Esophagus (tissue), 2 donors: ENCODE measurements at regions not wholly inside any gene's neighbourhood (a gene's known extent, or its start where the extent isn't known, plus 50 kb on each side); places are given as distances from the start of the nearest gene placed in this dataset.

Experiments
- H3K27ac ChIP-seq, 2 donors: one replicate each; pipeline ENCODE4 v1.5.1; 2013; ENCODE audit warnings: low read depth in 2 of 2, mild to moderate bottlenecking in 2 of 2, inconsistent platforms in 1 of 2, low read length in 1 of 2, moderate library complexity in 1 of 2
- H3K27me3 ChIP-seq, 2 donors: one replicate each; pipeline ENCODE4 v1.6.1; 2013; ENCODE audit warnings: low read length in 2 of 2, control low read depth in 1 of 2, mild to moderate bottlenecking in 1 of 2; ENCODE audit not compliant: insufficient read depth in 2 of 2, control insufficient read depth in 1 of 2
- H3K36me3 ChIP-seq, 2 donors: one replicate each; pipeline ENCODE4 v1.6.1; 2013; ENCODE audit warnings: low read length in 1 of 2; ENCODE audit not compliant: control insufficient read depth in 2 of 2, insufficient read depth in 2 of 2
- H3K4me1 ChIP-seq, 2 donors: one replicate each; pipeline ENCODE4 v1.6.1; 2013; ENCODE audit warnings: low read length in 1 of 2; ENCODE audit not compliant: control insufficient read depth in 2 of 2, insufficient read depth in 2 of 2
- H3K4me3 ChIP-seq, 2 donors: one replicate each; pipeline ENCODE4 v1.5.1; 2013; ENCODE audit warnings: low read length in 2 of 2, mild to moderate bottlenecking in 2 of 2, low read depth in 1 of 2, moderate library complexity in 1 of 2
- H3K9me3 ChIP-seq, 2 donors: one replicate each; pipeline ENCODE4 v1.6.1; 2013; ENCODE audit warnings: mild to moderate bottlenecking in 2 of 2, low read depth in 1 of 2, low read length in 1 of 2, moderate library complexity in 1 of 2; ENCODE audit not compliant: control insufficient read depth in 2 of 2, insufficient read depth in 1 of 2
- WGBS, 2 donors: extraction: QIAGEN DNeasy Blood & Tissue Kit; methylation state at CpG; one replicate each; pipeline ENCODE4 v1.1.7; 2013; 5-methylcytosine and 5-hydroxymethylcytosine counted together
- donor health status: healthy with polysubstance abuse.
- donor health status: Bipolar disorder and iron deficiency.

DNA sequence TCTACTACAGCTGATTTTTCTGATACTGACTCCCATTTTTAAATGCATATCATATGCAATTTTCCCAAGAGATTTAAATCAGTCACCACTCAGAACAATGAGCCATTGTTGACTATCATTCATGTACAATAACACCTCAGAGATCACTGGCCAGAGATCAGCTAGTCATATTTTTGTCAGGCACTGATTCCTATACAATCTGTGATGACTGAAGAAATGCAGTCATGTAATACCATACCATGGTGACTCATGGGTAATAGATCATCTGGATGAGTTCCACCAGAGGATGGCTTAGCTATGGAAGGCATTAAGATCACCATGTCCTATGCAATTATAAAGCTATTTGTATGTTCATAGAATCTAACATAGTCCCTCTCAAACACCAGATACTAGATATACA, 285.7 kb upstream of the DCC start:
- Histone ChIP-seq H3K4me3 (no peak overlapping the region), H3K9me3 (no peaks in the 10 kb centered on the region), H3K36me3 (no peaks in the 10 kb centered on the region), H3K27ac (no peak overlapping the region), H3K27me3 (no peaks in the 10 kb centered on the region), H3K4me1 (no peaks in the 10 kb centered on the region)

DNA sequence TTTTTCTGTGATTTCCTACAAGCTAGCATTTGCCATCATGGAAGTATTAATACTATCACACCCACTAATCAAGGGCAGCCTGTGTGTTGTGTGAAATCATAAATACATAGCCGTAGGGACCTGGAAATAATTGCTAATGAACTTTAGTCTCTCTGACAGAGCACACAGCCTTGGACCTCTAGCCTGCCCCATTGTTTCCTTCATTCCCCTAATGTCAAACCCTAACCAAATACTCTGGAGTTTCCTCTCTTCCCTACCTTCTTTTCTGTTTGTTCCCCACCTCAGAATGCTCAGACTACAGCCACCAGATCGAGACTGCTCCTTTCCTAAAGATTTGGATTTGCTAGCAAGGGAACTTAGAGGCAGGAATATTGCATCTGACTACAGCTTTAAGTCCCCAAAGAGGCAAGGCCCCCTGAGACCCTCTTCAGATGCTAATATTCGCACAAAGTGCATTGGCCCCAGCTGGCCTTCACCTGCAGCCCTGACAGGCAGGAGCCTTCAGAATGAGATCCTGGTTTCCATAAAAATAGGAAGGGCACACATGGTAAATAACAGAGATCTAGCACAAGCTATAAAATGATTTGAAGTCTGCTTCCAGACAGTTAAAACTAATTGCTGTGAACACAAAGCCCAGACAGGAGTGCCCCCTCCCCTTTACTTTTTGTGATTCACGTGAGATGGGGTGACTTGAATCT, 279.2 kb upstream of the DCC start:
- Histone ChIP-seq H3K4me3 (no peak overlapping the region), H3K36me3 (no peaks in the 10 kb centered on the region), H3K9me3 (peaks cover 0 to 5% of the 10 kb centered on the region in 2 donors), H3K27ac (no peak overlapping the region), H3K27me3 (no peaks in the 10 kb centered on the region), H3K4me1 (no peaks in the 10 kb centered on the region)
- 23 to 36% methylated on average over 4 of the region's 4 CpGs for WGBS, 2 donors

DNA sequence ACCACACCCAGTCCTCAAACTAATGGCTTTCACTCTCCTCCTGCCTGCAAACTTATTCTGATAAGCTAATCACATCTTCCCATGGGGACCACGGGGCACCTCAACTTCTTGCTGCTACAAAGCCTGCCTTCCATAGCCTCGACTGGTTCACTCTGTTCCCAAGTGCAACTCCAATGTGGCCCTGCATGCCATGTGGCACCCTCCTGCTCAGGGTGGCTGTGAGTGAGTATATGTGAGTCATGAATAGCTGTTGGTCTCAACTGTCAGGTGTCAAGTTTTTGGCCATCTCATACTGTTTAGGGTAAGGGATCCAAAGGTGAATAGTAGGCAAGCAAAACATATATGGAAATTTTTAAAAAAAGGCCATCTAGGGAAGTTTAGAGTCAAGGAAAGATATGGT, 276.1 kb upstream of the DCC start:
- no peaks in the 10 kb centered on the region for H3K36me3 ChIP-seq
- H3K9me3 ChIP-seq, result peaks cover 0 to 5% of the 10 kb centered on the region in 2 donors
- H3K27me3 ChIP-seq, result no peaks in the 10 kb centered on the region
- no peaks in the 10 kb centered on the region for H3K4me1 ChIP-seq
- 46 to 62% methylated on average over 2 of the region's 2 CpGs for WGBS, 2 donors
- H3K4me3 ChIP-seq, result no peak overlapping the region
- no peak overlapping the region for H3K27ac ChIP-seq

DNA sequence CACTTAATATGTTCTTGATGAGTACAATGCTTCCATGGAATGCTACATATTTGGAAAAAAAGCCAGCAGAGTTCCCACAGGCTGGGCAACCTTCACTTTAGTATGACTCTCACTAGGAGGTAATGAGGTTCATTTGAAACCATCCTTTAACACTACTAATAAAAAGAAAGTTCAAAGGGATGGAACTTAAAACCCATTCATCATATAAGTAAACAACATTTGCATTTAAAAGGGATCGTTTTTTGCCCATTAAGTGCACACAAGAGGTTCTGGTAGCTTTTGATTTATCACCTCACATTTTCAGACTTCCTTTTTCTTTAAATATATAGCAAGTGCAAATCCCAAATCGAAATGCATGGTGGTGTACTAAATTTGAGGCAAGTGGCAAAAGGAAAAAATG, 270.8 kb upstream of the DCC start:
- Histone ChIP-seq H3K4me1 (no peaks in the 10 kb centered on the region), H3K9me3 (peaks cover 0 to 5% of the 10 kb centered on the region in 2 donors), H3K27ac (no peak overlapping the region), H3K4me3 (no peak overlapping the region), H3K27me3 (no peaks in the 10 kb centered on the region), H3K36me3 (no peaks in the 10 kb centered on the region)
- 21 to 23% methylated on average over 2 of the region's 2 CpGs for WGBS, 2 donors

DNA sequence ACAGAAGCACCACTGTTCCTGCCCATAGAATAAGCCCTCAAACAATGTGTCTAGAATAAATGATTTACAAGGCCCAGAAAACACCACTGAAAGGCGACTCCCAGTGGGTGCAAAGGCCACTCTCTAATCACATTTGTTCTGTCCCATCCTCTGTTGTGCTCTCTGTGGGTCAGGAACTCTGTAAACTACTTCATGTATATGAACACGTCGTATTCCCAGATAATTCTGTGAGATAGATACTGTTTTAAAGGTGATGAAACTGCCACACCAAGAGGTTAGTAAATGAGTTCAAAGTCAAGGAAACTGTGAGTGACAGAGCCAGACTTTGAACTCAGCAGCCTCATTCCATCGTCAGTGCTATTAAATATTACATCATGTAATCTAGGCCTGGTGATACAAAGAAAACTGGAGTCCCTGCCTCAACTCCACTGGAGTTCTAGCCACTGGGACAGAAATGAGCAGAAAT, 269.7 kb upstream of the DCC start:
- H3K9me3 ChIP-seq, result no peaks in the 10 kb centered on the region
- no peak overlapping the region for H3K4me3 ChIP-seq
- H3K36me3 ChIP-seq, result no peaks in the 10 kb centered on the region
- no peaks in the 10 kb centered on the region for H3K27me3 ChIP-seq
- WGBS, 2 donors, result 26 to 30% methylated on average over 4 of the region's 4 CpGs
- H3K27ac ChIP-seq, result no peak overlapping the region
- H3K4me1 ChIP-seq, result no peaks in the 10 kb centered on the region

DNA sequence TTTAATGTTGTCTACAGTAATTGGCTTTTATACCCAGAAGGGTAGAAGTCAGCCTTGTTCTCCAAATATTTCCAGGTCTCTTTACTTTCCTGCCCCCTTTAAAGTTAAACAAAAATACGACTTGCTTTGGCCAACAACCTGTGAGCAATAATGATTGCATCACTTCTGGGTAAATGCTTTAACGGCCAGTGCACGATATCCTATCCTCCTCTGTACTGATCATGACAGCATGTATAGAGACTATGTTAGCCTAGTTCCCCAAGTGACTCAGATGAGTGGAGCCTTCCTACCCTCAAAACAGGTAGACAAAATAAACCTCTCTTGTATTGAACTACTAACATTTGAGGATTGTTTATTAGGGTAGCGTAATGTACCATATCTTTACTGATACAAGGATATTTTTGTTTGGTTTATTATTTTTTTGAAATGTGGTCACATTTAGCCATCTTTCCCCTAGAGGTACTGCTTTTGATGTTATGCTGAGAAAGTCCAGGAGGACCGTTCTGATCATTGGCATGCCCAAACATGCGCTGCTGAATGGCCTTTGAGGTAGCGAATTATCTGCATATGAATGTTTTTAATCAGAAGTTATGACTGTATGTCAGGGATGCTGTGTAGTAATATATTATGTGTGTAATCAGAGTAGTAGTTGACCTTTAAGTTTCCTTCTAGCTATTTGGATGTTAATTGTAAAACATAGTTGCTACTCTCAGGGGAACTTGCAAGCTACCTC, 262.6 kb upstream of the DCC start:
- Histone ChIP-seq H3K27ac (no peak overlapping the region), H3K4me3 (no peak overlapping the region), H3K36me3 (no peaks in the 10 kb centered on the region), H3K9me3 (no peaks in the 10 kb centered on the region), H3K4me1 (no peaks in the 10 kb centered on the region), H3K27me3 (no peaks in the 10 kb centered on the region)
- 81 to 86% methylated on average over 7 of the region's 7 CpGs for WGBS, 2 donors

DNA sequence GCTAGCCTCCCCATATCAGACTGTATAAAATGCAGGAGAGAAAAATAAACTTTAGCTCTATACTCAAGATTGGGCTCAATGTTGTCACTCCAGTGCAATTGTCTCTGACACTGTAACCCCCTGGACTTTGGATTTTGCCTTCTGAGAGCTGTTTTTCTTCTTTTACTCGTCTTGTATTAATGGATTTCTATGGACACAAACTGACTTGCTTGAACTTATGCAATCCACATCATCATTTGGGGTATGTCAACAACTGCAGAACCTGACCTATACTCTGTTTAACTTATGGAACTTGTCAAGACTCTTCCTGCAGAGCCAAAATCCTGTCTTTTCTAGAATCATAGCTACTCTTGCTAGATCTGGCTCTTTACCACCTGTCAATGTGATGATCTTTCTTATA, 257.8 kb upstream of the DCC start:
- H3K4me3 ChIP-seq, result no peak overlapping the region
- peaks cover 0 to 2% of the 10 kb centered on the region in 2 donors for H3K9me3 ChIP-seq
- no peaks in the 10 kb centered on the region for H3K27me3 ChIP-seq
- 27 to 29% methylated on average over 1 of the region's 1 CpG for WGBS, 2 donors
- no peaks in the 10 kb centered on the region for H3K36me3 ChIP-seq
- no peaks in the 10 kb centered on the region for H3K4me1 ChIP-seq
- no peak overlapping the region for H3K27ac ChIP-seq

DNA sequence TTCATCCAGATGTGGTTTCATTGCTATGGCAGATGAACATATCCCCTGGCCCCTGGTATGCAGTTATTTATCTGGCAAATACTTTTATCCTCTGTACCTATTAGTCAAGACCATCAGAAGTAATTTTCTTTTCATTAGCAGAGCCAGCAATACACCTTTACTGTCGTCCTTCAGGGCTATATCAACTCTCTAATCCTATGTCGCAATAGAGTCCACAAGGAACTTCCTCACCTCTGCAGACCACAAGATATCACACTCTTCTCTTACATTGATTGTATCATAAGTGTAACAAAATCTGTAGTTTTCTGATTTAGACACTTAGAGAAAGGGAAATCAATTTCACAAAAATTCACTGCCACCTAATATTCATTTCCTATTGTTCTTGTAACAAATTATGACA, 252.9 kb upstream of the DCC start:
- Histone ChIP-seq H3K27ac (no peak overlapping the region), H3K4me3 (no peak overlapping the region), H3K9me3 (peaks cover 0 to 2% of the 10 kb centered on the region in 2 donors), H3K4me1 (no peaks in the 10 kb centered on the region), H3K36me3 (no peaks in the 10 kb centered on the region), H3K27me3 (no peaks in the 10 kb centered on the region)
- WGBS, 2 donors, result 64 to 68% methylated on average over 2 of the region's 2 CpGs

DNA sequence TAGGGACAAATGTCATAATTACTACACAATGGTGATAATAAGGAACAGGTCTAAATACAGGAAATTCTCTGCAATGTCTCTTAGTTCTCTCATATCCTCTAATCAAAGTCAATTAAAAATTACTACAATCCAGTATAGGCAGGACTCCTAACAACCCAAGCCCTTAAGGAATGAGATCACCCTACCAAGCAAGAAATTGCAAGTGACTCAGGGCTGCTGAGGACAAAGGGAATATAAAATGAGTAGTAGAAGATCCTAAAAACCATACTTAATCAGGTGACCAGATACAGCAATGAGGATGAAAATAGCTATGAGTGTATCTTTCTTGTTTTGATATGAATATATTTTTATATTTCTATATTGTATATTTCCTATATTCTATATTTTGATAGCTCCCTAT, 250.0 kb upstream of the DCC start:
- Histone ChIP-seq H3K9me3 (peaks cover 0 to 2% of the 10 kb centered on the region in 2 donors), H3K27me3 (no peaks in the 10 kb centered on the region), H3K36me3 (no peaks in the 10 kb centered on the region), H3K27ac (no peak overlapping the region), H3K4me3 (no peak overlapping the region), H3K4me1 (no peaks in the 10 kb centered on the region)

DNA sequence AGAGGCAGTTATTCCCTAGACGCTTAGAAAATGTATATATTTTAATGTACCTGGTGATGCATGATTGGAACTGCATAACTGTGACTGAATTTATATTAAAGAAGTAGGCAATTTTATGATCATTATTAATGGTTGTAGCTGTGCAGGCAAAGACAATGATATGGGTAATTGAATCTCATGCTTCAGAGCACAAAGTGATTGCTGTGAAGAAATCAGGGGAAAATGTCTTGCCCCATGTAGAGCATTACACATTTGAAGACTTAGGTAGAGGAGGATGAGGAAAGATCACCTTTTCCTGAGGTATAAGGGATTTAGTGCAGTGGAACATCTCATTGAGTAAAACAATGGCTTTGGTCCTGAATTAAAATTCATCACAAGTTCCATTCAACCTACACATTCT, 246.8 kb upstream of the DCC start:
- no peaks in the 10 kb centered on the region for H3K9me3 ChIP-seq
- H3K36me3 ChIP-seq, result no peaks in the 10 kb centered on the region
- no peak overlapping the region for H3K4me3 ChIP-seq
- no peaks in the 10 kb centered on the region for H3K4me1 ChIP-seq
- H3K27me3 ChIP-seq, result no peaks in the 10 kb centered on the region
- 79 to 87% methylated on average over 1 of the region's 1 CpG for WGBS, 2 donors
- no peak overlapping the region for H3K27ac ChIP-seq
